ENCODE measurements at regions not wholly inside any gene's neighbourhood (a gene's known extent, or its start where the extent isn't known, plus 50 kb on each side); places are given as distances from the start of the nearest gene placed in this dataset.

DNA sequence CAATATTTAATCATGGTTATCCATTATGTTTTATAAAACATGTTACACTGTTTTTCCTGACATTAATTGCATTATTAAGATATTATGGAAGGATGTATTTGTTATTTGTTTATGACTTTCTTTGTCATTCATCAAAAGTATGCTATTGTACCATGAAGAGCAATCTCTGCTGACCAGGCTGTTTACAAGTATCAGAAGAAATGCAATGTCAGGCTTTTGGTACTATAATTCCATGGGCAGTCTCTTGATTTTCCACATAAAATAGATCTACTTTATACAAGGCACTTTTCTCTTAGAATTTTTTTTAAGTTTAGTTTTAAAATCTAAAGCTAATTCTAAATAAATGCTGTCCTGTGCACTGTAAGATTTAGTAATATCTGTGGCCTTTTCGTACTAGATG, 196.6 kb downstream of the COX7C start:
- TF ChIP-seq POLR2A (IDR thresholded peaks at IDR 0.05; ENCODE audit: low read depth, low read length) (no peak), TAF1 (IDR thresholded peaks at IDR 0.05; ENCODE audit: borderline replicate concordance, low read depth, low read length) (no peak)
